IMR-90 (cell line): ENCODE measurements at regions not wholly inside any gene's neighbourhood (a gene's known extent, or its start where the extent isn't known, plus 50 kb on each side); places are given as distances from the start of the nearest gene placed in this dataset.

Experiments
- ATAC-seq: fragments of 200-7000 bp; cut with Tn5 transposase; 2 replicates; pipeline ENCODE4 v1.9.1; 2020; ENCODE audit warnings: low read depth, mild to moderate bottlenecking, moderate library complexity
- BruUV-seq: library from RNA; stranded (reverse); fragments of 400-500 nt; replicated peaks from 2 replicates; lab custom pipeline; 2021; lab: Mats Ljungman, UMichigan
- CTCF ChIA-PET: fragments of 300-600 bp; formaldehyde crosslinking; extraction: SDS; loops from one replicate; lab custom pipeline; 2021; ENCODE audit warnings: antibody characterized with exemption; lab: Yijun Ruan, JAX
- POLR2A ChIA-PET: fragments of 300-600 bp; sonication (Branson Sonifier 250); formaldehyde crosslinking; loops from one replicate; lab custom pipeline; 2022; ENCODE audit warnings: antibody characterized with exemption; ENCODE audit not compliant: unreplicated experiment; lab: Charles Lee
- DNase-seq: peaks from one replicate; pipeline ENCODE4 v3.0.0; 2013
- H2AFZ ChIP-seq: replicated peaks from 2 replicates; pipeline ENCODE3; 2013; ENCODE audit warnings: low read length, mild to moderate bottlenecking; ENCODE audit not compliant: poor library complexity
- H2AK5ac ChIP-seq: 2 replicates; pipeline ENCODE4 v1.6.1; 2013; ENCODE audit warnings: low read depth, low read length, inconsistent platforms
- H2AK9ac ChIP-seq: replicated peaks from 2 replicates; pipeline ENCODE3; 2013; ENCODE audit warnings: mild to moderate bottlenecking, low read depth, low read length, moderate library complexity; ENCODE audit not compliant: poor library complexity
- H2BK120ac ChIP-seq: 2 replicates; pipeline ENCODE4 v1.6.1; 2013; ENCODE audit warnings: low read depth, low read length, inconsistent platforms
- H2BK15ac ChIP-seq: 3 replicates; pipeline ENCODE4 v1.6.1; 2013; ENCODE audit warnings: low read depth, low read length, inconsistent platforms
- H2BK20ac ChIP-seq: 2 replicates; pipeline ENCODE4 v1.6.1; 2013; ENCODE audit warnings: low read depth, mild to moderate bottlenecking, inconsistent platforms, low read length, moderate library complexity
- H2BK5ac ChIP-seq: 2 replicates; pipeline ENCODE4 v1.6.1; 2013; ENCODE audit warnings: mild to moderate bottlenecking, low read depth, low read length, inconsistent platforms; ENCODE audit not compliant: poor library complexity, severe bottlenecking
- H3K14ac ChIP-seq: replicated peaks from 2 replicates; pipeline ENCODE4 v1.6.1; 2013; ENCODE audit warnings: low read depth, low read length, inconsistent platforms
- H3K18ac ChIP-seq: 2 replicates; pipeline ENCODE4 v1.6.1; 2013; ENCODE audit warnings: low read depth, low read length, control low read depth
- H3K23ac ChIP-seq: 2 replicates; pipeline ENCODE4 v1.6.1; 2013; ENCODE audit warnings: low read depth, low read length, inconsistent platforms
- H3K27ac ChIP-seq: 2 replicates; pipeline ENCODE4 v1.5.1; 2013; ENCODE audit warnings: mild to moderate bottlenecking, control low read depth, low read length; ENCODE audit not compliant: insufficient read depth
- H3K27me3 ChIP-seq: 2 replicates; pipeline ENCODE4 v1.6.1; 2013; ENCODE audit warnings: low read length; ENCODE audit not compliant: control insufficient read depth, insufficient read depth
- H3K36me3 ChIP-seq: 2 replicates; pipeline ENCODE4 v1.6.1; 2013; ENCODE audit warnings: low read length, mixed read lengths; ENCODE audit not compliant: control insufficient read depth, insufficient read depth
- H3K4ac ChIP-seq: 2 replicates; pipeline ENCODE4 v1.6.1; 2013; ENCODE audit warnings: low read depth, low read length, inconsistent platforms
- H3K4me1 ChIP-seq: 2 replicates; pipeline ENCODE4 v1.6.1; 2013; ENCODE audit warnings: low read length, mixed read lengths; ENCODE audit not compliant: control insufficient read depth, insufficient read depth
- H3K4me2 ChIP-seq: 2 replicates; pipeline ENCODE4 v1.6.1; 2013; ENCODE audit warnings: low read depth, mild to moderate bottlenecking, control low read depth, low read length, moderate library complexity
- H3K4me3 ChIP-seq: 2 replicates; pipeline ENCODE4 v1.5.1; 2013; ENCODE audit warnings: low read depth, mild to moderate bottlenecking, control low read depth, low read length, moderate library complexity; ENCODE audit not compliant: insufficient read depth
- H3K56ac ChIP-seq: 2 replicates; pipeline ENCODE4 v1.6.1; 2013; ENCODE audit warnings: low read length, inconsistent platforms; ENCODE audit not compliant: insufficient read depth; ENCODE audit errors: extremely low read depth
- H3K79me1 ChIP-seq, 2 experiments: 2 replicates each; pipeline ENCODE4 v1.6.1; 2013; ENCODE audit warnings: low read length in 2 of 2, inconsistent platforms in 1 of 2, low read depth in 1 of 2
- H3K9ac ChIP-seq: 2 replicates; pipeline ENCODE4 v1.6.1; 2013; ENCODE audit warnings: low read depth, low read length, control low read depth
- H3K9me1 ChIP-seq: 2 replicates; pipeline ENCODE4 v1.6.1; 2013; ENCODE audit warnings: low read length, inconsistent platforms; ENCODE audit not compliant: insufficient read depth
- H3K9me3 ChIP-seq: 2 replicates; pipeline ENCODE4 v1.6.1; 2013; ENCODE audit warnings: low read length; ENCODE audit not compliant: control insufficient read depth, insufficient read depth
- H4K20me1 ChIP-seq: 2 replicates; pipeline ENCODE4 v1.6.1; 2013; ENCODE audit warnings: low read length, inconsistent platforms; ENCODE audit not compliant: insufficient read depth
- H4K5ac ChIP-seq: 2 replicates; pipeline ENCODE4 v1.6.1; 2013; ENCODE audit warnings: mild to moderate bottlenecking, low read depth, low read length, control low read depth
- H4K8ac ChIP-seq, 2 experiments: 2 replicates each; pipeline ENCODE4 v1.6.1; 2013; ENCODE audit warnings: low read depth in 2 of 2, low read length in 2 of 2, control low read depth in 1 of 2, inconsistent platforms in 1 of 2
- H4K91ac ChIP-seq: 2 replicates; pipeline ENCODE4 v1.6.1; 2013; ENCODE audit warnings: low read depth, low read length, inconsistent platforms; ENCODE audit not compliant: insufficient read depth
- BHLHE40 ChIP-seq: fragments of 150-350 bp; IDR thresholded peaks from 2 replicates; pipeline ENCODE4 v1.6.1; 2016; ENCODE audit warnings: mild to moderate bottlenecking, low read depth, low read length
- CEBPB ChIP-seq: IDR thresholded peaks from 2 replicates; pipeline ENCODE4 v1.6.1; 2012; ENCODE audit warnings: low read depth, low read length, improper control_type of control experiment
- CHD1 ChIP-seq: IDR thresholded peaks from 2 replicates; pipeline ENCODE4 v1.6.1; 2012; ENCODE audit warnings: low read depth, low read length, improper control_type of control experiment
- CTCF ChIP-seq: conservative IDR thresholded peaks from 2 replicates; pipeline ENCODE4 v1.5.1; 2012; ENCODE audit warnings: mild to moderate bottlenecking, low read depth, low read length, improper control_type of control experiment
- ELK1 ChIP-seq: fragments of 150-350 bp; IDR thresholded peaks from 2 replicates; pipeline ENCODE4 v1.6.1; 2016; ENCODE audit warnings: low read depth, mild to moderate bottlenecking, low read length, moderate library complexity, borderline replicate concordance
- FOS ChIP-seq: fragments of 150-350 bp; IDR thresholded peaks from 2 replicates; pipeline ENCODE4 v1.6.1; 2016; ENCODE audit warnings: low read depth, low read length
- MAFK ChIP-seq: IDR thresholded peaks from 2 replicates; pipeline ENCODE4 v1.6.1; 2012; ENCODE audit warnings: low read depth, low read length, improper control_type of control experiment
- MAZ ChIP-seq: IDR thresholded peaks from 2 replicates; pipeline ENCODE4 v1.6.1; 2012; ENCODE audit warnings: low read depth, mild to moderate bottlenecking, low read length, improper control_type of control experiment, moderate library complexity, borderline replicate concordance
- MXI1 ChIP-seq: IDR thresholded peaks from 2 replicates; pipeline ENCODE4 v1.6.1; 2012; ENCODE audit warnings: low read depth, mild to moderate bottlenecking, low read length, moderate library complexity, borderline replicate concordance
- NFE2L2 ChIP-seq: fragments of 150-350 bp; IDR thresholded peaks from 2 replicates; pipeline ENCODE4 v1.6.1; 2016; ENCODE audit warnings: low read depth, mild to moderate bottlenecking, low read length
- POLR2A ChIP-seq: IDR thresholded peaks from 2 replicates; pipeline ENCODE4 v1.6.1; 2012; ENCODE audit warnings: mild to moderate bottlenecking, low read depth, low read length
- RAD21 ChIP-seq: IDR thresholded peaks from 2 replicates; pipeline ENCODE4 v1.6.1; 2012; ENCODE audit warnings: low read length, improper control_type of control experiment
- RCOR1 ChIP-seq: IDR thresholded peaks from 2 replicates; pipeline ENCODE4 v1.6.1; 2012; ENCODE audit warnings: mild to moderate bottlenecking, low read length, improper control_type of control experiment; ENCODE audit not compliant: insufficient replicate concordance
- RFX5 ChIP-seq: IDR thresholded peaks from 2 replicates; pipeline ENCODE4 v1.8.0; 2012; ENCODE audit warnings: low read depth, mild to moderate bottlenecking, low read length, moderate library complexity
- SMC3 ChIP-seq: fragments of 150-350 bp; IDR thresholded peaks from 2 replicates; pipeline ENCODE4 v1.6.1; 2016; ENCODE audit warnings: low read depth, mild to moderate bottlenecking, antibody characterized with exemption, low read length, moderate library complexity
- USF2 ChIP-seq: fragments of 150-350 bp; IDR thresholded peaks from 2 replicates; pipeline ENCODE4 v1.6.1; 2017; ENCODE audit warnings: mild to moderate bottlenecking, antibody characterized with exemption, low read length, low read depth
- dilution Hi-C: fragments of 300-500 bp; cut with HindIII; formaldehyde crosslinking; loops from one replicate; pipeline ENCODE4 v1.14.3; 2018; ENCODE audit warnings: low sequenced_read_pairs; ENCODE audit not compliant: unreplicated experiment
- in situ Hi-C: fragments of 300-500 bp; cut with MboI; formaldehyde crosslinking; loops from 3 replicates; pipeline ENCODE4 v1.14.3; 2019; ENCODE audit warnings: low sequenced_read_pairs, inconsistent platforms, mixed read lengths
- intact Hi-C: fragments of 100-400 bp; cut with micrococcal nuclease; formaldehyde crosslinking; loops from 2 replicates; pipeline ENCODE4 v1.10.0; 2022

GRCh38 chr18:39497821-39498220 is 1932.2 kb upstream of the CELF4 start:
- no peak overlapping the region for H3K14ac ChIP-seq
- H2AK9ac ChIP-seq, result no peak overlapping the region
- intact Hi-C loops, result no loop called here
- H3K18ac ChIP-seq, result no peak overlapping the region
- H3K27me3 ChIP-seq, result no peaks in the 10 kb centered on the region
- no peak overlapping the region for H2AK5ac ChIP-seq
- no peaks in the 10 kb centered on the region for H3K9me1 ChIP-seq
- no peak overlapping the region for H4K91ac ChIP-seq
- no peak overlapping the region for H2AFZ ChIP-seq
- no peak overlapping the region for H3K4ac ChIP-seq
- no peak overlapping the region for H4K8ac ChIP-seq
- H3K4me1 ChIP-seq, result no peaks in the 10 kb centered on the region
- H3K27ac ChIP-seq, result no peak overlapping the region
- no peaks in the 10 kb centered on the region for H4K20me1 ChIP-seq
- no peak overlapping the region for H3K9ac ChIP-seq
- no peaks in the 10 kb centered on the region for H3K36me3 ChIP-seq
- ATAC-seq, result no peak
- no peaks in the 10 kb centered on the region for H3K79me1 ChIP-seq
- CTCF ChIA-PET, result no interaction called here
- H3K56ac ChIP-seq, result no peak overlapping the region
- no peaks in the 10 kb centered on the region for H3K9me3 ChIP-seq
- no peak overlapping the region for H3K23ac ChIP-seq
- DNase-seq, result no peak
- dilution Hi-C loops, result no loop called here
- BruUV-seq, result no TSS peak
- no peak overlapping the region for H2BK5ac ChIP-seq
- POLR2A ChIA-PET, result no interaction called here
- H2BK20ac ChIP-seq, result no peak overlapping the region
- no peak overlapping the region for H2BK120ac ChIP-seq
- no peak for TF ChIP-seq CHD1
- no peak for TF ChIP-seq RAD21
- no peak for TF ChIP-seq RFX5
- no peak for TF ChIP-seq ELK1
- TF ChIP-seq CTCF, result no peak
- TF ChIP-seq POLR2A, result no peak
- TF ChIP-seq MAZ, result no peak
- no peak for TF ChIP-seq FOS
- no peak for TF ChIP-seq NFE2L2
- TF ChIP-seq CEBPB, result no peak
- TF ChIP-seq MXI1, result no peak
- no peak for TF ChIP-seq RCOR1
- TF ChIP-seq BHLHE40, result no peak
- TF ChIP-seq USF2, result no peak
- TF ChIP-seq MAFK, result no peak
- no peak for TF ChIP-seq SMC3
- no peak overlapping the region for H4K5ac ChIP-seq
- H3K4me3 ChIP-seq, result no peak overlapping the region
- in situ Hi-C loops, result no loop called here
- H3K4me2 ChIP-seq, result no peak overlapping the region
- H2BK15ac ChIP-seq, result no peak overlapping the region
